DND-41 (cell line): ENCODE measurements at regions not wholly inside any gene's neighbourhood (a gene's known extent, or its start where the extent isn't known, plus 50 kb on each side); places are given as distances from the start of the nearest gene placed in this dataset.

ENCODE experiments used
- ATAC-seq: fragments of 200-7000 bp; cut with Tn5 transposase; 3 replicates; pipeline ENCODE4 v1.9.1; 2021; ENCODE audit warnings: low read depth; ENCODE audit not compliant: insufficient read depth
- DNase-seq: peaks from one replicate; pipeline ENCODE4 v3.0.0-alpha.2; 2020
- H2AFZ ChIP-seq: 2 replicates; pipeline ENCODE4 v1.6.0; 2012; ENCODE audit warnings: low read depth, low read length
- H3K27ac ChIP-seq: 2 replicates; pipeline ENCODE4 v1.5.1; 2012; ENCODE audit warnings: low read length, inconsistent platforms
- H3K27me3 ChIP-seq: fragments of 200-600 bp; sonication (generic); 2 replicates; pipeline ENCODE4 v1.6.0; 2012; ENCODE audit warnings: low read length, mild to moderate bottlenecking, inconsistent platforms; ENCODE audit not compliant: insufficient read depth, poor library complexity
- H3K36me3 ChIP-seq: 2 replicates; pipeline ENCODE4 v1.5.1; 2012; ENCODE audit warnings: low read length, inconsistent platforms; ENCODE audit not compliant: insufficient read depth
- H3K4me1 ChIP-seq: 2 replicates; pipeline ENCODE4 v1.5.1; 2012; ENCODE audit warnings: mild to moderate bottlenecking, low read length; ENCODE audit not compliant: insufficient read depth
- H3K4me2 ChIP-seq: 2 replicates; pipeline ENCODE4 v1.6.0; 2012; ENCODE audit warnings: mild to moderate bottlenecking, moderate library complexity, low read length, inconsistent platforms; ENCODE audit not compliant: insufficient read depth
- H3K4me3 ChIP-seq, 2 experiments: fragments of 200-600 bp in 1 of 2; shearing (Covaris generic) in 1 of 2; 2 replicates each; pipeline ENCODE4 v1.5.1; 2012 to 2016; ENCODE audit warnings: inconsistent platforms in 2 of 2, low read length in 2 of 2, mild to moderate bottlenecking in 2 of 2, low read depth in 1 of 2, moderate library complexity in 1 of 2
- H3K79me2 ChIP-seq: 2 replicates; pipeline ENCODE4 v1.6.0; 2012; ENCODE audit warnings: low read length, inconsistent platforms; ENCODE audit not compliant: insufficient read depth
- H3K9ac ChIP-seq: 2 replicates; pipeline ENCODE4 v1.6.0; 2012; ENCODE audit warnings: low read depth, mild to moderate bottlenecking, inconsistent platforms, low read length, moderate library complexity
- H3K9me3 ChIP-seq: 2 replicates; pipeline ENCODE4 v1.5.1; 2012; ENCODE audit warnings: low read length, moderate library complexity, mild to moderate bottlenecking, inconsistent platforms; ENCODE audit not compliant: insufficient read depth, severe bottlenecking
- H4K20me1 ChIP-seq: 2 replicates; pipeline ENCODE4 v1.6.0; 2012; ENCODE audit warnings: low read length; ENCODE audit not compliant: insufficient read depth
- EZH2 ChIP-seq: IDR thresholded peaks from 3 replicates; pipeline ENCODE4 v1.6.1; 2012; ENCODE audit warnings: borderline replicate concordance, low read depth, mild to moderate bottlenecking, moderate library complexity, low read length, inconsistent platforms; ENCODE audit not compliant: severe bottlenecking
- TF ChIP-seq, protein P1 (sequence below): IDR thresholded peaks from 2 replicates; pipeline ENCODE4 v1.5.1; 2012; ENCODE audit warnings: borderline replicate concordance, low read length, moderate library complexity, mild to moderate bottlenecking; ENCODE audit not compliant: poor library complexity, severe bottlenecking; ENCODE audit errors: extremely low read depth

DNA sequence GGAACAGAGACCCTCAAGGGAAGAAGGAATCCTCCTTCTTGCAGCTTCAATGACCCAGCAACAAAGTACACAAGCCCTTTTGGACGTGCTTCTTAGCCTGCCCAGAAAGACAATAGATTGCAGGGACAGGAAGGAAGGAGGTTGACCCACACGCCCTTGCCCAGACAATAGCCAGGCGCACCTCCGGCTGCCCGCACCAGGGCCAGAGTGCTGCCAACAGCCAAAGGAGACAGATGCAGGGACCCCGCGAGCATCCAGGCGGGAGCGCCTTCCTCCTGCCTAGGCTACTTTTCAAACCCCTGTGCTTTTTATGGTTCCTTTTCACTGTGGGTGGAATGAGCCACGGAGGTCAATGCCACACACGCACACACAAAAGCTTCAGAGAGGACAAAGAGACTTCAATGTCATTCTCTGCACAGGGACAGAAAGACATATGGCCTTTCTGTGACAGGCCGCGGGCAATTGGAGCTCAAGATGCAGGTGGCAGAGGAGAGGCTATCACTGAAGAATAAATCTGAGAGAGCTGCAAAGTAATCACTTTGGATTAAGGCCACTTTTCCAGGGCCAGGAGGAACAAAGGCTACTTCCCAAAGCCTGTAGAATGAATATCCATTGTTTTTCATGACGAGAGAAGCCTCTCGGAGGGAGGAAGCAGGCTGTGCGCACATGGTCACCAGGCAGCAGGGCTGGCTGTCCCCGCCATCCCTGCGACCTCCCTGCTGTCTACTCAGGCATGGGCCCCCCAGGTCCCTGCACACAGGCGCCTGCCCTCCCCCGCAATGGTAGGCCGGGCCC lies 300.6 kb downstream of the EIPR1 start:
- Histone ChIP-seq H4K20me1 (no peaks in the 10 kb centered on the region), H2AFZ (no peak overlapping the region), H3K9ac (no peak overlapping the region), H3K36me3 (no peaks in the 10 kb centered on the region), H3K9me3 (no peaks in the 10 kb centered on the region), H3K4me1 (no peaks in the 10 kb centered on the region), H3K4me2 (no peak overlapping the region), H3K79me2 (no peaks in the 10 kb centered on the region), H3K27me3 (no peaks in the 10 kb centered on the region), H3K4me3 (no peak overlapping the region), H3K27ac (no peak overlapping the region)
- no peak for DNase-seq
- TF ChIP-seq, protein P1, sequence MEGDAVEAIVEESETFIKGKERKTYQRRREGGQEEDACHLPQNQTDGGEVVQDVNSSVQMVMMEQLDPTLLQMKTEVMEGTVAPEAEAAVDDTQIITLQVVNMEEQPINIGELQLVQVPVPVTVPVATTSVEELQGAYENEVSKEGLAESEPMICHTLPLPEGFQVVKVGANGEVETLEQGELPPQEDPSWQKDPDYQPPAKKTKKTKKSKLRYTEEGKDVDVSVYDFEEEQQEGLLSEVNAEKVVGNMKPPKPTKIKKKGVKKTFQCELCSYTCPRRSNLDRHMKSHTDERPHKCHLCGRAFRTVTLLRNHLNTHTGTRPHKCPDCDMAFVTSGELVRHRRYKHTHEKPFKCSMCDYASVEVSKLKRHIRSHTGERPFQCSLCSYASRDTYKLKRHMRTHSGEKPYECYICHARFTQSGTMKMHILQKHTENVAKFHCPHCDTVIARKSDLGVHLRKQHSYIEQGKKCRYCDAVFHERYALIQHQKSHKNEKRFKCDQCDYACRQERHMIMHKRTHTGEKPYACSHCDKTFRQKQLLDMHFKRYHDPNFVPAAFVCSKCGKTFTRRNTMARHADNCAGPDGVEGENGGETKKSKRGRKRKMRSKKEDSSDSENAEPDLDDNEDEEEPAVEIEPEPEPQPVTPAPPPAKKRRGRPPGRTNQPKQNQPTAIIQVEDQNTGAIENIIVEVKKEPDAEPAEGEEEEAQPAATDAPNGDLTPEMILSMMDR = no peak
- no peak for TF ChIP-seq EZH2
- ATAC-seq = no peak

DNA sequence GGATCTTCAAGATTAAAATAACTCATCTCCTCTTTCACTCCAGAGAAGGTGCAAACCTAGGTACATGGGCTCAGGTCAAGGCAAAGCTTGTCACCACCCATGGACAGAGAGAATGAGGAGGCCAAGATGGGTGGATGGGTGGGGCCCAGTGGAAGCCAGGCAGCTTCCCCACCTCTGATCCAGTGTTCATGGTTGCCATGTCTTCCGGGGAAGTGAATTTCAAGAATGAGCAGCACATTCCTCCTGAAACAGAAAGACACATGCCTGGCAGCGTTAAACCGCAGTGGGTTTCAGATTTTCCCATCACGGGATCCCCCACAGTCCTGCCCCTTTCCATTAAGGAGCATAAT lies 301.7 kb downstream of the EIPR1 start:
- no peaks in the 10 kb centered on the region for H3K4me1 ChIP-seq
- no peak overlapping the region for H3K27ac ChIP-seq
- no peak overlapping the region for H2AFZ ChIP-seq
- ATAC-seq = no peak
- H3K4me3 ChIP-seq = no peak overlapping the region
- TF ChIP-seq EZH2 = no peak
- TF ChIP-seq, protein P1 = no peak
- H3K79me2 ChIP-seq = no peaks in the 10 kb centered on the region
- no peaks in the 10 kb centered on the region for H3K9me3 ChIP-seq
- H3K4me2 ChIP-seq = no peak overlapping the region
- no peaks in the 10 kb centered on the region for H4K20me1 ChIP-seq
- no peaks in the 10 kb centered on the region for H3K36me3 ChIP-seq
- no peak for DNase-seq
- no peaks in the 10 kb centered on the region for H3K27me3 ChIP-seq
- no peak overlapping the region for H3K9ac ChIP-seq

DNA sequence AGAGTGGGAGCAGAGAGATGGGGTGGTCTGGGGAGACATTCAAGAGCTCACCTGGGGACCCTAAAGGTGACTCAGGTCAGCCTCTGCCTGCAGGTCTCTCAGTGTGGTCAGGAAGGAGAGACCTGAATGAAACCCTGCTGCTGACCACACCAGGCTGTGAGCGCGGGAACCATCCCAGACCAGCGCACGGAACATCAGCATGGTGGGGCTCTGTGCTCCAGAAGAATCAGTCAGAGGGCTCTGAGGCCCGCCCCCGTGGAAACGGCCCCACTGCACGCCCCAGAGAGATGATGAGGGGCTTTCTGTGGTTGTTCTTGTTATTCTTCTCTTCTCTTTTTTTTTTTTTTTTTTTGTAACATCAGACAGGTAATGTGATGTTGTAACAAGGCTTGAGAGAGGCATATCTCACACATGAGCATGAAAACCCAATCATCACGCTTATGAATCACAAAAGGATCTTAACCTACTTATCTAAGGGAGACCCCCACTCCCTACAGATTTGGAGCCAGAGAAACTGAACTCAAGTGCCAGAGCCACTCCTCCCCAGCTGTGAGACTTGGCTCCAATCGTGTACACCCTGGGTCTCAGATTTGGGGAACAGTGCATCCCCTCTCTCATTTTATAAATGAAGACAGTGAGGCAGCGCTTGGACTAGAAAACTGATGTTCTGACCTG lies 302.2 kb downstream of the EIPR1 start:
- Histone ChIP-seq H3K79me2 (no peaks in the 10 kb centered on the region), H4K20me1 (no peaks in the 10 kb centered on the region), H3K27me3 (no peaks in the 10 kb centered on the region), H3K36me3 (no peaks in the 10 kb centered on the region), H3K27ac (no peak overlapping the region), H2AFZ (no peak overlapping the region), H3K4me2 (no peak overlapping the region), H3K4me3 (no peak overlapping the region), H3K9me3 (no peaks in the 10 kb centered on the region), H3K9ac (no peak overlapping the region), H3K4me1 (no peaks in the 10 kb centered on the region)
- ATAC-seq = no peak
- TF ChIP-seq, protein P1 = no peak
- TF ChIP-seq EZH2 = no peak
- DNase-seq = no peak
